HG02588 (cell line): ENCODE measurements at regions not wholly inside any gene's neighbourhood (a gene's known extent, or its start where the extent isn't known, plus 50 kb on each side); places are given as distances from the start of the nearest gene placed in this dataset.
"Not testable (repeated sequence)": the region's sequence is repeated elsewhere in the genome, so short reads cannot be mapped to it uniquely, and the experiment has no call there.

ENCODE experiments used
- ATAC-seq: cut with Tn5 transposase; IDR thresholded peaks from one replicate; pipeline ENCODE4 v1.9.1; 2021; ENCODE audit warnings: mild to moderate bottlenecking, moderate library complexity; ENCODE audit not compliant: unreplicated experiment

GRCh38 chr1:65527190-65527589 lies 106.7 kb downstream of the LEPR start:
- ATAC-seq, result no peak

- no peak for ATAC-seq
Observed at GRCh38 chr1:65527707-65528503, 107.4 kb downstream of the LEPR start.

GRCh38 chr1:65531972-65532570 lies 111.6 kb downstream of the LEPR start:
- ATAC-seq, result no peak

DNA sequence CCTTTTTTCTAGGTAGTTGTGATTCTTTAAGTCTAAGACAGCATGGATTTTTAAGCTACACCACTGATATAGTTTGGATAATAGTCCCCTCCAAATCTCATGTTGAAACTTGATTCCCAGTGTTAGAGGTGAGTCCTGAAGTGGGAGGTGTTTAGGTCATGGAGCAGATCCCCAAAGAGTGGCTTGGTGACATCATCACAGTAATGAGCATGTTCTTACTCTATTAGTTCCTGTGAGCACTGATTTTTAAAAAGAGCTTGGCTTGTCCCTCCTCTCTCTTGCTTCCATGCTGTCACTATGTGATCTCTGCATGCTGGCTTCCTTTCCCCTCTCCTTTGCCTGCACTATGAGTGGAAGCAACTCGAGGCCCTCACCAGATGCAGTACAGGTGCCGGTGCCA lies 115.5 kb downstream of the LEPR start:
- no peak for ATAC-seq

- no peak for ATAC-seq
Observed at GRCh38 chr1:65538086-65538485, 117.6 kb downstream of the LEPR start.

DNA sequence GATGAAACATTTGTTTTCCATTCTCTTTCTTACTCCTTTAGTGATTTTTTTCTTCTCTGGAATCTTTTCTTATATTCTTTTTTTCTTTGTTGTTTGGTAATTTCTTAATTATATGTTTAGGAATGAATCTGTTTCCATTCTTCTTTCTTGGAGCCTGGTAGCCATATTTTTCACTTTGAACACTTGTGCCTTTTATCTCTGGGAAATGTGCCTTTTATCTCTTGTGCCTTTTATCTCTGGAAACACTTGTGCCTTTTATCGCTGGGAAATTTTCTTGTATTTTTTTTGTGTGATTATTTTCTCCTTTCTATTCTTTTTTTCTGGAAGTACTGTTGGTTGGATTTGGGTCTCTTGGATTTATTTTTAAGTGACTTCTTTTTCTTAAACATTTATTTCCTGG lies 118.2 kb downstream of the LEPR start:
- ATAC-seq, result no peak

GRCh38 chr1:65539266-65540131 lies 119.0 kb downstream of the LEPR start:
- no peak for ATAC-seq

GRCh38 chr1:65541161-65541560 lies 120.7 kb downstream of the LEPR start:
- no peak for ATAC-seq

- ATAC-seq, result no peak
Observed at GRCh38 chr1:65541865-65542264, 121.4 kb downstream of the LEPR start.

DNA sequence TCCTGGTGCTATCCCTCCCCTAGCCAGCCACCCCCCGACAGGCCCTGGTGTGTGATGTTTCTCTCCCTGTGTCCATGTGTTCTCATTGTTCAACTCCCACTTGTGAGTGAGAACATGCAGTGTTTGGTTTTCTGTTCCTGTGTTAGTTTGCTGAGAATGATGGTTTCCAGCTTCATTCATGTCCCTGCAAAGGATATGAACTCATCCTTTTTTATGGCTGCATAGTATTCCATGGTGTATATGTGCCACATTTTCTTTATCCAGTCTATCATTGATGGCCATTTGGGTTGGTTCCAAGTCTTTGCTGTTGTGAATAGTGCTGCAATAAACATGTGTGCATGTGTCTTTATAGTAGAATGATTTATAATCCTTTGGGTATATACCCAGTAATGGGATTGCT lies 122.1 kb downstream of the LEPR start:
- not testable (repeated sequence) for ATAC-seq

GRCh38 chr1:65550306-65551010 lies 130.0 kb downstream of the LEPR start:
- ATAC-seq, result not testable (repeated sequence)

DNA sequence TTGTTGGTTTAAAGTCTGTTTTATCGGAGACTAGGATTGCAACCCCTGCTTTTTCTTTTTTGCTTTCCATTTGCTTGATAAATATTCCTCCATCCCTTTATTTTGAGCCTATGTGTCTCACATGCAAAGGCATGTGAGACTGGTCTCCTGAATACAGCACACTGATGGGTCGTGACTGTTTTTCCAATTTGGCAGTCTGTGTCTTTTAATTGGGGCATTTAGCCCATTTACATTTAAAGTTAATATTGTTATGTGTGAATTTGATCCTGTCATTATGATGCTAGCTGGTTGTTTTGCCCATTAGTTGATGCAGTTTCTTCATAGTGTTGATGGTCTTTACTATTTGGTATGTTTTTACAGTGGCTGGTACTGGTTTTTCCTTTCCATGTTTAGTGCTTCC lies 132.0 kb downstream of the LEPR start:
- ATAC-seq, result not testable (repeated sequence)

DNA sequence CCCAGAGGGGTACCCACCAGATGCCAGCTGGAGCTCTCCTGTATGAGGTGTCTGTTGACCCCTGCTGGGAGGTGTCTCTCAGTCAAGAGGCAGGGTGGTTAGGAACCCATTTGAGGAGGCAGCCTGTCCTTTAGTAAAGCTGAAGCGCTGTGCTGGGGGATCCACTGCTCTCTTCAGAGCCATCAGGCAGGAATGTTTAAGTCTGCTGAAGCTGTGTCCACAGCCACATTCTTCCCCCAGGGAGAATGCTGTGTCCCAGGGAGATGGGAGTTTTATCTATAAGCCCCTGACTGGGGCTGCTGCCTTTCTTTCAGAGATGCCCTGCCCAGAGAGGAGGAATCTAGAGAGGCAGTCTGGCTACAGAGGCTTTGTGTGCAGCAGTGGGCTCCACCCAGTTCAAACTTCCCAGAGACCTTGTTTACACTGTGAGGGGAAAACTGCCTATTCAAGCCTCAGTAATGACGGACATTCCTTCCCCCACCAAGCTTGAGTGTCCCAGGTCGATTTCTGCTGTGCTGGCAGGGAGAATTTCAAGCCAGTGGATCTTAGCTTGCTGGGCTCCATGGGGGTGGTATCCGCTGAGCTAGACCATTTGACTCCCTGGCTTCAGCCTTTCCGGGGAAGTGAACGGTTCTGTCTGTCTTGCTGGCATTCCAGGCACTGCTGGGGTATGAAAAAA lies 133.8 kb downstream of the LEPR start:
- not testable (repeated sequence) for ATAC-seq

DNA sequence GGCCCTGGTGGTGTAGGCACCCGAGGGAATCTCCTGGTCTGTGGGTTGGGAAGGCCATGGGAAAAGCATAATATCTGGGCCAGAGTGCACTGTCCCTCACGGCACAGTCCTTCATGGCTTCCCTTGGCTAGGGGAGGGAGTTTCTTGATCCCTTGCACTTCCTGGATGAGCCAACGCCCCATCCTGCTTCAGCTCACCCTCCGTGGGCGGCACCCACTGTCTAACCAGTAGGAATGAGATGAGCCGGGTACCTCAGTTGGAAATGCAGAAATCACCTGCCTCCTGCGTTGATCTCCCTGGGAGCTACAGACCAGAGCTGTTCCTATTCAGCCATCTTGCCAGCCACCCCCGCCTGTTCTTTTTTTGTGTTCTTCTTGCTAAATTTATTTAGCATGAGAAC lies 134.4 kb downstream of the LEPR start:
- ATAC-seq, result no peak

DNA sequence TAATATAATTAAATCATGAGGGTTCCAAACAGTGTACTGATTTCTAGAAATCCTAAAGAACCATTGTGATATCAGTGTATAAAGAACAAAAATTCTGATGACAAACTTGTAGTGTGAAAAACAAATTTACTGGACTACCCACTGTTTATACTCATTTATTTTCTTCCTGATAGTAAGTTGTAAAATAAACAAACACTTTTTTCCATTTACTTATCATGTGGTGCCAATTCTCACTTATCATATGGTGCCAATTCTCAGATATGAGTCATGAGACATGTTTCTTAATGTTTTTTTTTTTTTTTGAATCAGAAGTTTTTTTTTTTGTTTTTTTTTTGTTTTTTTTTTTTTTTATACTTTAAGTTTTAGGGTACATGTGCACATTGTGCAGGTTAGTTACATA lies 137.7 kb downstream of the LEPR start:
- ATAC-seq, result no peak

DNA sequence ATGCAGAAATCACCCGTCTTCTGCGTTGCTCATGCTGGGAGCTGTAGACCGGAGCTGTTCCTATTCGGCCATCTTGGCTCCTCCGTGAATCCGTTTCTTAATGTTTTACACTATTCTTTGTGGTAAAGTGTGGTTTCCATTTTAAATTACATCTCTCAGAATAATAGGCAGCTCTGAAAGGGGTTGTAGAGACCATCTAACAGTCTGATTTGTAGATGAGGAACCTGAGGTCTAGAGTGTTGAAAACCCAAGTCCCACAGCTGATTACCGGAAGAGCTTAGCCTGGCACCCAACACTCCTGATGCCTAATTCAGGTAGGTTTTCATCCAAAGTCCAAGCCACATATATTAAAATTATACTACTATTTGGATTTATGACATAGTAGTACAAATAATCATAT lies 144.0 kb downstream of the LEPR start:
- no peak for ATAC-seq

- no peak for ATAC-seq
Observed at GRCh38 chr1:65568285-65568684, 147.8 kb downstream of the LEPR start.

GRCh38 chr1:65572701-65573421 lies 152.4 kb downstream of the LEPR start:
- no peak for ATAC-seq

DNA sequence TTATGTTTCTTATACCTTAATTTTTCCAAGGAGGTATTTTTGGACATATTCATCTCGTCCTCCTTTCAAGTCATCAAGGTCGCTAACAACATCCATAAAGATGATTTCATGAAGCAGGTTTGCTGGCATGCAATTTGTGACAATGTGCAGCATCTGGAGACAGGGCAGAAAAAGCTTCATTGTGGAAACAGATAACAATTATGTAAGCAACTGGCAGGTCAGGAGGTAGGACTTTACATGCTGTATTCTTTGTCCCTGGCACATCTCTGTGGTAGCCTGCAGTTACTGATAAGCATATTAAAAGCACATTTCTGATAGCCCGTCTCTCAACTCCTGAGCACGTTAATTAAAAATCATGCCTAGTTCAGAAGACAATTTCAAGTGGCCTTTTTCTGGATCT lies 156.8 kb downstream of the LEPR start:
- no peak for ATAC-seq

DNA sequence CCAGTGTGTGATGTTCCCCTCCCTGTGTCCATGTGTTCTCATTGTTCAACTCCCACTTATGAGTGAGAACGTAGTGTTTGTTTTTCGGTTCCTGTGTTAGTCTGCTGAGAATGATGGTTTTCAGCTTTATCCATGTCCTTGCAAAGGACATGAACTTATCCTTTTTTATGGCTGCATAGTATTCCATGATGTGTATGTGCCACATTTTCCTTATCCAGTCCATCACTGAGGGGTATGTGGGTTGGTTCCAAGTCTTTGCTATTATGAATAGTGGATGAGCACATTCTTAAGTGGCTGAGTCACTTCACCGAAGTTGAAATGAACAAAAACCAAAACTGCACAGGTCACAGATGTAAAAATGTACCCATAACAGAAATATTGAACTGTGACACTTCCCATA lies 157.5 kb downstream of the LEPR start:
- ATAC-seq, result not testable (repeated sequence)
